ENCODE measurements at regions not wholly inside any gene's neighbourhood (a gene's known extent, or its start where the extent isn't known, plus 50 kb on each side); places are given as distances from the start of the nearest gene placed in this dataset.

DNA sequence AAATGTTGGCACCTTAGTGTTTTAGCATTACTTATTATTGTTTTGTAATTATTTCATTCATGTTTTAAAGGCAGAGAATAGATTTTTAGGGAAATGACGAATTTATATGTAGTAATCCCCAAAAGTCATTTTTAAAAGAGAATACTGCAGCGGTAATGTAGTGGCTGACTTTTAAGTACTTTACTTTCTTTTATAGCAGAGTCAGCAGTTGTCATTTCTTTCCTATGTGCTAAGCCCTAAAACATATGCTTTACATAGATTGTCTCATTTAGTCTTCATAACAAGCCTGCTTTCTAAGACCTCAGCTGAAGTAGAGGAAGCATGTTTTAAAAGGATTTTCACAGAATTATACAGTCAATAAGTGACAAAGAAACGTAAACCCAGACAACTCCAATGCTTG, 102.1 kb upstream of the PEX5L start:
- no peak for TF ChIP-seq POLR2A (IDR thresholded peaks at IDR 0.05)
- TF ChIP-seq, protein P1, sequence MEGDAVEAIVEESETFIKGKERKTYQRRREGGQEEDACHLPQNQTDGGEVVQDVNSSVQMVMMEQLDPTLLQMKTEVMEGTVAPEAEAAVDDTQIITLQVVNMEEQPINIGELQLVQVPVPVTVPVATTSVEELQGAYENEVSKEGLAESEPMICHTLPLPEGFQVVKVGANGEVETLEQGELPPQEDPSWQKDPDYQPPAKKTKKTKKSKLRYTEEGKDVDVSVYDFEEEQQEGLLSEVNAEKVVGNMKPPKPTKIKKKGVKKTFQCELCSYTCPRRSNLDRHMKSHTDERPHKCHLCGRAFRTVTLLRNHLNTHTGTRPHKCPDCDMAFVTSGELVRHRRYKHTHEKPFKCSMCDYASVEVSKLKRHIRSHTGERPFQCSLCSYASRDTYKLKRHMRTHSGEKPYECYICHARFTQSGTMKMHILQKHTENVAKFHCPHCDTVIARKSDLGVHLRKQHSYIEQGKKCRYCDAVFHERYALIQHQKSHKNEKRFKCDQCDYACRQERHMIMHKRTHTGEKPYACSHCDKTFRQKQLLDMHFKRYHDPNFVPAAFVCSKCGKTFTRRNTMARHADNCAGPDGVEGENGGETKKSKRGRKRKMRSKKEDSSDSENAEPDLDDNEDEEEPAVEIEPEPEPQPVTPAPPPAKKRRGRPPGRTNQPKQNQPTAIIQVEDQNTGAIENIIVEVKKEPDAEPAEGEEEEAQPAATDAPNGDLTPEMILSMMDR (IDR thresholded peaks at IDR 0.05): no peak
- TF ChIP-seq EP300 (IDR thresholded peaks at IDR 0.05; ENCODE audit: low read depth): no peak
- TF ChIP-seq POLR2AphosphoS5 (IDR thresholded peaks at IDR 0.05): no peak
